NCI-H748 (cell line): ENCODE measurements at regions not wholly inside any gene's neighbourhood (a gene's known extent, or its start where the extent isn't known, plus 50 kb on each side); places are given as distances from the start of the nearest gene placed in this dataset.

ENCODE experiments used
- DNase-seq: peaks from one replicate; lab custom pipeline; 2025; ENCODE audit not compliant: unreplicated experiment; lab: John Stamatoyannopoulos, UW

- DNase-seq, result no peak
Observed at GRCh38 chr6:87938287-87938686, 109.4 kb upstream of the SPACA1 start.

DNA sequence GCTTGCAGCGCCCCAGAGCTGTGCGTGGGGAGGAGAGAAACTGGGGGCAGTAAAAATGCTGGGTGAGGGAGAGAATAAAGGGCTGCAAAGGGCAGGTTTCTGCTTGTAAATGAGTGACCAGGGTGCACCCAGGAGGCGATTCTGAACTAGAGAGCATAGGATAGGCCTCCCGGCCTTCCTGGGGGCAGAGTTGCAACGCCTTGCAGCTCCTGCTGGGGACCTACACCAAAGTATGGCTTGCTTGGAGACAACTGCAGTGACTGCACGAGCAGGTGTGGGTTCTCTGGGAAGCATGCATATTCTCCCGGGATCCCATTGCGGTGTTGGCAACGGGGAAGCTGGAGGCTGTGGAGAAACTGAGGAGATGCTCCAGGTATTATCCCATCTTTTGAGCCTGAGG lies 111.6 kb upstream of the SPACA1 start:
- DNase-seq, result no peak

DNA sequence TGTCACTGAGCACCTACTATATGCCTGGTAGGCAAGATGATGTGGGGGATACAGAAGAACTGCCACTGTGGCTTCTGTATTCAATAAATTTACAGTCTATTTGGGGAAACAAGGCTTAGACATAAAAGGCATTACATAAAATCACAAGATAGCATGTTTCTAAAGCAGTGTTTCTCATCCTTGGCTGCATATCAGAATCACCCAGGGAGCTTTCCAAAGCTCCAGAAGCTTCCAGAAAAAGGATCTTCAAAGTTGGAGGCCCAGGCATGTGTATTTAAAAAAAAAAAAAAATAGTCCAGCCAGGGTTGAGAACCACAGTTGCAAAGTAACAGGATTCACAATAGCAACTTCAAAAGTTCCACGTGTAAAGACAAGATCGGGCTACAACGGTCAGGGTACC lies 112.4 kb upstream of the SPACA1 start:
- DNase-seq, result no peak

GRCh38 chr6:87932361-87932760 lies 115.3 kb upstream of the SPACA1 start:
- no peak for DNase-seq

- peak; percentile 75 for DNase-seq
Observed at GRCh38 chr6:87929843-87930288, 117.8 kb upstream of the SPACA1 start.

- DNase-seq, result no peak
Observed at GRCh38 chr6:87926687-87927086, 121.0 kb upstream of the SPACA1 start.

- DNase-seq, result no peak
Observed at GRCh38 chr6:87926072-87926471, 121.6 kb upstream of the SPACA1 start.

- no peak for DNase-seq
Observed at GRCh38 chr6:87925373-87926060, 122.1 kb upstream of the SPACA1 start.

GRCh38 chr6:87923389-87924050 lies 124.1 kb upstream of the SPACA1 start:
- no peak for DNase-seq

DNA sequence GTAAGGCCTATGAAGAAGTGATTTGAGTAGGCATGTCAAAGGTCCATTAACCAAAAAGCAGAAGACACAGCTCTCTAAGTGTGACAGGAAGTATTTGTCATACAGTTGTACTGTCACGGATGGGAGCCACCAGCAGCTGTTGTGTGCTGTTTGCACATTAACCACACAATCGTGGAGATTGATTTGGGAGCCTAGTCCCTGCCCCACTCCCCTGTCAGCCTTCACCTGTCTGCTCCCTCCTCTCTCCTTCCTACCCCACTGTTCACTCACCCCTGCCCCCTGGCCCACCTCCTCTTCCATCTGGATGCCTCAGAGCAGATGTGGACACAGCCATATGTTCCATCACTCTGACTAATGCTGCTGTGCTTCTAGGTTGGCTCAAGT lies 124.7 kb upstream of the SPACA1 start:
- no peak for DNase-seq

GRCh38 chr6:87922196-87922946 lies 125.3 kb upstream of the SPACA1 start:
- DNase-seq, result no peak

GRCh38 chr6:87921034-87921433 lies 126.6 kb upstream of the SPACA1 start:
- DNase-seq, result no peak

DNA sequence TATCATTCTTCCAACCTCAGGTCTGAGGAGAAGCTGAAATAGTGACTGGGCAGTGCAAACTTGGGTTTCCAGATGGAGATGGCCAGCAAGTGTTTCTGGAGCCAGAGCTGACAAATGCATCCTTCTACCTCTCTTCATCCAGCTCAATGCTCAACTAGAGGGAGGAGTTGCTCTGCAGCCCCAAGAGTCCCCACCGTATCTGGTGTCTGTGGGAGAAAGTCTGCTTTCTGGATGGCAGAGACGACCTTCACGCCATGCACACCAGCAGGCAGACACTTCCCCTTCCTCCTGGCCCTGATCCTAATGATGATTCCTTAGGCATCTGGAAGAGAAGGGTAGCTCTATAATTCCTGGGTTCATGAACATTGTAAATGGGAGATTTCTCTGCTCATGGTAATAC lies 127.4 kb upstream of the SPACA1 start:
- no peak for DNase-seq

GRCh38 chr6:87919416-87919815 lies 128.2 kb upstream of the SPACA1 start:
- DNase-seq, result no peak

GRCh38 chr6:87919001-87919400 lies 128.6 kb upstream of the SPACA1 start:
- no peak for DNase-seq

DNA sequence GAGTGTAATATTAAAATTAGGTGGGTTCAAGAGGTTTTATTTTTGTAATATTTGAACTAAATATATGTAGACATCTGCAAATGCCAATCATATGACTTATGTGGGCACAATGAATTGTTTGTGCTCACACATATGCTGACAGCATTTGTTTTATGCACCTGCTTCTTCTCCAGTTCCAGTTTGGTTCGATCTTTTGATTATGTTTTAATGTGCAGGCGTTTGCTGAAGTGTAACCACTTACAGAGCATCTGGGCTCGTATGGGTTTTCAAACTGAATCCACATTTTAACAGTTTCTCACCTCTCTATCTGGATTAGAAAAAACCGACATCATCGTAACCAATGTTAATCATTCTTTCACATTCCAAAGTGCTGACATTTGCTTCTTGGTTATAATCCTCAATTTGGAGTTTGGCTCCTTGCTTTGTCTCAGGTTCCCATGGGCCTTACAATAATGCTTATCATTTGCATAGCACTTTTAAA lies 129.1 kb upstream of the SPACA1 start:
- DNase-seq, result no peak

DNA sequence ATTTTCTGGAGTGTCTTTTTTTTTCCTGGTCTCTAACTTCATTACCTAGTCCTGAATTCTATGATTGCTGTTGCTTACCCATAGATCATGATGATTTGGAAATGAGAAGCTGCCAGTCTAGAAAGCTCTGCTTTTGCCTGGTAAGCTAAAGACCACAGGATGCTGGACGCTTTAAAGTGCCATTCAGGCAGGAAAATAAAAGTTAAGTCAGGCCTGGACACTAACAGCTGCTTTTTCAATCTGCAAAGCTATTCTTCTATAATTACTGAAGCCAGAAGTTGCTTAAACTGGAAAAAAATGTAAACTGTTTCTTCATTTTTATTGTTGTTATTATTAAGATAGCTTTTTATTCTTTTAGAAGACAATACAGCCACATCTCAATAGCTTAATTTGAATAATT lies 129.8 kb upstream of the SPACA1 start:
- DNase-seq, result no peak

DNA sequence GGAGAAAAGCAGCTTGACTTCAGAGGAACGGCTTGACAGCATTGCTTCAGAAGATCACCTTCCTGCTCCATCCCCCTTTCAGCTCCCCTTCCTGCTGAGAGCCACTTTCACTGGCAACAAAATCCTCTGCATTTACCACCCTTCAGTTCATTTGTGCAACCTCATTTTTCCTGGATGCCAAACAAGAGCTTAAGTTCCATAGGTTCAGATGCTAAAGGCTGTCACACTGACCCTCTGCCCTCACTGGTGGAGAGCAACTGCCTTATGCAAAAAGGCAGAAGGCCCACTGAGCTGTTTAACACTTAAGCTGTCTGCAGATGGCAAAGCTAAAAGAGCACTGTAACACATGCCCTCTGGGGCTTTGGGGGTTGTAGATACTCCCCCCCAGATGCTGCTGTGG lies 131.2 kb upstream of the SPACA1 start:
- DNase-seq, result no peak

DNA sequence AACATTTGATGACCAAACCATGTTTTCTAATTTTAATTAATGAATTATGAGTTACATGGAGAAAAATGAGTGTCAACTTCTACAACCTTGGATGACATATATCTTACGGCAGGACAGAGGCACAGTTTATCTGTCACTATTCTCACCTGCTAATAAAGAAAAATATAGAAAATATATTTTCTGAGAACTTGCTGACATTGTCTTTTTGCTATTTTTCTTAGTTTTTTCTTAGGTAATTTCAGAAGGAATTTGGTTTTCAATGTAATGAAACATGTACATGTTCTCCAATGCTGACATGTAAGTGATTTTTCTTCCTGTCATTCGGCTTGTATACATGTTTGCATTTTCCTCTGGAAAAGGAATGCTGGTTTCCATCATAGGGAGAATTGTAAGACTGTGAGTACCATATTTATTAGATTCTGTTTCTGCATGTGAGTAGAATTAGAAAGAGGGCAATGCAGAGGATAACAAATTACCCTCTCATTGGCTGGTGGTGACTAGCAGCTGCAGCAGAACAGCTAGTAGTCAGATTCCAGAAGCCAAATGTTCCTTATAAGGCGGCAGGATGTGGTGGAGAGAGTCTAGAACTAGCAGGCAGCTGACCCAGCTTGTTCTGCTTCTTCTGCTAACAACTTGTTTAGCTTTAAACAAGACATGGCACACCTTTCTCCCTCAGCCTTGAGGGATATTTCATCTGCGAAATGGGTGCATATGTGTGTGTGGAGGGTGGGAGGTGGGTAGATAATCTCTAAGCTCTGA lies 132.8 kb upstream of the SPACA1 start:
- DNase-seq, result no peak

GRCh38 chr6:87913974-87914373 lies 133.7 kb upstream of the SPACA1 start:
- DNase-seq, result no peak

GRCh38 chr6:87912102-87912501 lies 135.5 kb upstream of the SPACA1 start:
- DNase-seq, result no peak
